Activated CD8-positive, alpha-beta T cell treated with anti-CD3 and anti-CD28 coated beads, Interleukin-2, amount 10 ng/mL, durations not matched to agents 7 days and 5 days (primary cell): ENCODE measurements at regions not wholly inside any gene's neighbourhood (a gene's known extent, or its start where the extent isn't known, plus 50 kb on each side); places are given as distances from the start of the nearest gene placed in this dataset.
"Not testable (repeated sequence)": the region's sequence is repeated elsewhere in the genome, so short reads cannot be mapped to it uniquely, and the experiment has no call there.

Experiments
- ATAC-seq: fragments of 150-1000 bp; cut with Tn5 transposase; one replicate; pipeline ENCODE4 v1.10.0; 2021; ENCODE audit warnings: moderate library complexity
- CTCF ChIA-PET: fragments of 350-600 bp; sonication (Branson Sonifier 250); formaldehyde crosslinking; loops from one replicate; lab custom pipeline; 2021; ENCODE audit warnings: antibody characterized with exemption; lab: Charles Lee
- POLR2A ChIA-PET: fragments of 350-600 bp; sonication (Branson Sonifier 250); formaldehyde crosslinking; loops from one replicate; lab custom pipeline; 2021; ENCODE audit warnings: antibody characterized with exemption; lab: Charles Lee
- DNase-seq: peaks from one replicate; pipeline ENCODE4 v3.0.0-alpha.2; 2020
- H3K27ac Mint-ChIP-seq: one replicate; pipeline ENCODE4 v1.8.0; 2021; ENCODE audit warnings: mild to moderate bottlenecking, mixed read lengths
- H3K27me3 Mint-ChIP-seq: one replicate; pipeline ENCODE4 v1.8.0; 2021; ENCODE audit warnings: low read depth, mixed read lengths
- H3K36me3 Mint-ChIP-seq: one replicate; pipeline ENCODE4 v1.8.0; 2021; ENCODE audit warnings: low read depth, mixed read lengths
- H3K4me1 Mint-ChIP-seq: one replicate; pipeline ENCODE4 v1.8.0; 2021; ENCODE audit warnings: low read depth, mixed read lengths
- H3K4me3 Mint-ChIP-seq: one replicate; pipeline ENCODE4 v1.8.0; 2021; ENCODE audit warnings: mild to moderate bottlenecking, mixed read lengths
- H3K9me3 Mint-ChIP-seq: one replicate; pipeline ENCODE4 v1.8.0; 2022; ENCODE audit warnings: mixed read lengths; ENCODE audit not compliant: insufficient read depth

- no peaks in the 10 kb centered on the region for H3K36me3 Mint-ChIP-seq
- DNase-seq (no peak), ATAC-seq (no peak)
- no peaks in the 10 kb centered on the region for H3K4me1 Mint-ChIP-seq
- no peak overlapping the region for H3K4me3 Mint-ChIP-seq
- H3K27ac Mint-ChIP-seq: no peak overlapping the region
- CTCF ChIA-PET: no interaction called here
- POLR2A ChIA-PET: no interaction called here
- peaks cover 30% of the 10 kb centered on the region for H3K27me3 Mint-ChIP-seq
- no peaks in the 10 kb centered on the region for H3K9me3 Mint-ChIP-seq
Observed at GRCh38 chr7:45269192-45269591, 111.6 kb downstream of the RAMP3 start.

GRCh38 chr7:45278763-45279398 lies 121.3 kb downstream of the RAMP3 start:
- H3K4me1 Mint-ChIP-seq: no peaks in the 10 kb centered on the region
- H3K27me3 Mint-ChIP-seq: peaks cover 33% of the 10 kb centered on the region
- ChIA-PET CTCF (no interaction called here), POLR2A (no interaction called here)
- H3K36me3 Mint-ChIP-seq: no peaks in the 10 kb centered on the region
- ATAC-seq (no peak), DNase-seq (no peak)
- H3K27ac Mint-ChIP-seq: no peak overlapping the region
- H3K4me3 Mint-ChIP-seq: no peak overlapping the region
- no peaks in the 10 kb centered on the region for H3K9me3 Mint-ChIP-seq

GRCh38 chr7:45289611-45290010 lies 132.0 kb downstream of the RAMP3 start:
- H3K4me3 Mint-ChIP-seq, ATAC-seq, H3K4me1 Mint-ChIP-seq, CTCF ChIA-PET, POLR2A ChIA-PET, H3K27ac Mint-ChIP-seq, DNase-seq, H3K27me3 Mint-ChIP-seq, H3K36me3 Mint-ChIP-seq: not testable (repeated sequence)
- H3K9me3 Mint-ChIP-seq: peaks cover 16% of the 10 kb centered on the region

- Mint-ChIP-seq H3K27me3 (no peaks in the 10 kb centered on the region), H3K36me3 (peaks cover 3% of the 10 kb centered on the region), H3K4me1 (no peaks in the 10 kb centered on the region), H3K9me3 (peaks cover 16% of the 10 kb centered on the region), H3K4me3 (no peak overlapping the region), H3K27ac (no peak overlapping the region)
- DNase-seq (no peak), ATAC-seq (no peak)
- POLR2A ChIA-PET: no interaction called here
- CTCF ChIA-PET: no interaction called here
Observed at GRCh38 chr7:45290880-45291279, 133.3 kb downstream of the RAMP3 start.

- peaks cover 16% of the 10 kb centered on the region for H3K9me3 Mint-ChIP-seq
- no peaks in the 10 kb centered on the region for H3K4me1 Mint-ChIP-seq
- CTCF ChIA-PET: no interaction called here
- ATAC-seq (no peak), DNase-seq (no peak)
- H3K27me3 Mint-ChIP-seq: peaks cover 3% of the 10 kb centered on the region
- POLR2A ChIA-PET: no interaction called here
- H3K4me3 Mint-ChIP-seq: no peak overlapping the region
- no peak overlapping the region for H3K27ac Mint-ChIP-seq
- peaks cover 3% of the 10 kb centered on the region for H3K36me3 Mint-ChIP-seq
Observed at GRCh38 chr7:45292481-45292880, 134.9 kb downstream of the RAMP3 start.

- CTCF ChIA-PET: no interaction called here
- Mint-ChIP-seq H3K36me3 (peaks cover under 1% of the 10 kb centered on the region), H3K27me3 (peaks cover 4% of the 10 kb centered on the region), H3K27ac (no peak overlapping the region), H3K9me3 (peaks cover 11% of the 10 kb centered on the region), H3K4me1 (no peaks in the 10 kb centered on the region), H3K4me3 (no peak overlapping the region)
- POLR2A ChIA-PET: no interaction called here
- ATAC-seq (no peak), DNase-seq (no peak)
Observed at GRCh38 chr7:45293295-45293942, 135.8 kb downstream of the RAMP3 start.

- CTCF ChIA-PET: no interaction called here
- no peak overlapping the region for H3K27ac Mint-ChIP-seq
Observed at GRCh38 chr7:45294559-45294958, 137.0 kb downstream of the RAMP3 start.

GRCh38 chr7:45295222-45295621 lies 137.6 kb downstream of the RAMP3 start:
- ATAC-seq: no peak
- Mint-ChIP-seq H3K4me3 (no peak overlapping the region), H3K36me3 (no peaks in the 10 kb centered on the region), H3K27me3 (peaks cover 15% of the 10 kb centered on the region), H3K27ac (no peak overlapping the region), H3K4me1 (no peaks in the 10 kb centered on the region), H3K9me3 (no peaks in the 10 kb centered on the region)
- POLR2A ChIA-PET: no interaction called here
- CTCF ChIA-PET: no interaction called here
- DNase-seq: no peak

More at GRCh38 chr7:45294559-45294958, 137.0 kb downstream of the RAMP3 start:
- POLR2A ChIA-PET: no interaction called here
- Mint-ChIP-seq H3K9me3 (peaks cover under 1% of the 10 kb centered on the region), H3K27me3 (peaks cover 10% of the 10 kb centered on the region), H3K4me1 (no peaks in the 10 kb centered on the region), H3K4me3 (no peak overlapping the region), H3K36me3 (no peaks in the 10 kb centered on the region)
- DNase-seq (no peak), ATAC-seq (no peak)

GRCh38 chr7:45296748-45297147 lies 139.2 kb downstream of the RAMP3 start:
- no peak overlapping the region for H3K27ac Mint-ChIP-seq
- DNase-seq (no peak), ATAC-seq (no peak)
- H3K4me3 Mint-ChIP-seq: no peak overlapping the region
- H3K27me3 Mint-ChIP-seq: peaks cover 24% of the 10 kb centered on the region
- POLR2A ChIA-PET: no interaction called here
- H3K36me3 Mint-ChIP-seq: no peaks in the 10 kb centered on the region
- no peaks in the 10 kb centered on the region for H3K4me1 Mint-ChIP-seq
- CTCF ChIA-PET: no interaction called here
- no peaks in the 10 kb centered on the region for H3K9me3 Mint-ChIP-seq

GRCh38 chr7:45306752-45307305 lies 149.2 kb downstream of the RAMP3 start:
- CTCF ChIA-PET: no interaction called here
- POLR2A ChIA-PET: no interaction called here
- ATAC-seq (no peak), DNase-seq (no peak)
- Mint-ChIP-seq H3K36me3 (no peaks in the 10 kb centered on the region), H3K27me3 (peaks cover 15% of the 10 kb centered on the region), H3K4me3 (no peak overlapping the region), H3K4me1 (no peaks in the 10 kb centered on the region), H3K27ac (no peak overlapping the region), H3K9me3 (peaks cover 13% of the 10 kb centered on the region)

- ChIA-PET CTCF (no interaction called here), POLR2A (no interaction called here)
- no peak for DNase-seq
- Mint-ChIP-seq H3K4me1 (no peaks in the 10 kb centered on the region), H3K27me3 (peaks cover 10% of the 10 kb centered on the region), H3K4me3 (no peak overlapping the region), H3K27ac (no peak overlapping the region), H3K9me3 (peaks cover 13% of the 10 kb centered on the region), H3K36me3 (no peaks in the 10 kb centered on the region)
- no peak for ATAC-seq
Observed at GRCh38 chr7:45311597-45311996, 154.0 kb downstream of the RAMP3 start.

GRCh38 chr7:45315512-45315911 lies 157.9 kb downstream of the RAMP3 start:
- H3K27ac Mint-ChIP-seq, H3K4me3 Mint-ChIP-seq, H3K27me3 Mint-ChIP-seq, CTCF ChIA-PET, H3K4me1 Mint-ChIP-seq, ATAC-seq, DNase-seq, POLR2A ChIA-PET, H3K9me3 Mint-ChIP-seq, H3K36me3 Mint-ChIP-seq: not testable (repeated sequence)
